IMR-90 (cell line): ENCODE measurements at regions not wholly inside any gene's neighbourhood (a gene's known extent, or its start where the extent isn't known, plus 50 kb on each side); places are given as distances from the start of the nearest gene placed in this dataset.

Source experiments
- CEBPB ChIP-seq: IDR thresholded peaks from 2 replicates; pipeline ENCODE4 v1.6.1; 2012; ENCODE audit warnings: low read depth, low read length, improper control_type of control experiment
- FOS ChIP-seq: fragments of 150-350 bp; IDR thresholded peaks from 2 replicates; pipeline ENCODE4 v1.6.1; 2016; ENCODE audit warnings: low read depth, low read length
- MAZ ChIP-seq: IDR thresholded peaks from 2 replicates; pipeline ENCODE4 v1.6.1; 2012; ENCODE audit warnings: low read depth, mild to moderate bottlenecking, low read length, improper control_type of control experiment, moderate library complexity, borderline replicate concordance
- MXI1 ChIP-seq: IDR thresholded peaks from 2 replicates; pipeline ENCODE4 v1.6.1; 2012; ENCODE audit warnings: low read depth, mild to moderate bottlenecking, low read length, moderate library complexity, borderline replicate concordance
- NFE2L2 ChIP-seq: fragments of 150-350 bp; IDR thresholded peaks from 2 replicates; pipeline ENCODE4 v1.6.1; 2016; ENCODE audit warnings: low read depth, mild to moderate bottlenecking, low read length
- POLR2A ChIP-seq: IDR thresholded peaks from 2 replicates; pipeline ENCODE4 v1.6.1; 2012; ENCODE audit warnings: mild to moderate bottlenecking, low read depth, low read length
- RAD21 ChIP-seq: IDR thresholded peaks from 2 replicates; pipeline ENCODE4 v1.6.1; 2012; ENCODE audit warnings: low read length, improper control_type of control experiment
- RCOR1 ChIP-seq: IDR thresholded peaks from 2 replicates; pipeline ENCODE4 v1.6.1; 2012; ENCODE audit warnings: mild to moderate bottlenecking, low read length, improper control_type of control experiment; ENCODE audit not compliant: insufficient replicate concordance
- RFX5 ChIP-seq: IDR thresholded peaks from 2 replicates; pipeline ENCODE4 v1.8.0; 2012; ENCODE audit warnings: low read depth, mild to moderate bottlenecking, low read length, moderate library complexity
- SMC3 ChIP-seq: fragments of 150-350 bp; IDR thresholded peaks from 2 replicates; pipeline ENCODE4 v1.6.1; 2016; ENCODE audit warnings: low read depth, mild to moderate bottlenecking, antibody characterized with exemption, low read length, moderate library complexity
- TF ChIP-seq, protein P1 (sequence below): conservative IDR thresholded peaks from 2 replicates; pipeline ENCODE4 v1.5.1; 2012; ENCODE audit warnings: mild to moderate bottlenecking, low read depth, low read length, improper control_type of control experiment
- TF ChIP-seq, protein P2 (sequence below): fragments of 150-350 bp; IDR thresholded peaks from 2 replicates; pipeline ENCODE4 v1.6.1; 2016; ENCODE audit warnings: low read depth, mild to moderate bottlenecking, low read length, moderate library complexity, borderline replicate concordance

DNA sequence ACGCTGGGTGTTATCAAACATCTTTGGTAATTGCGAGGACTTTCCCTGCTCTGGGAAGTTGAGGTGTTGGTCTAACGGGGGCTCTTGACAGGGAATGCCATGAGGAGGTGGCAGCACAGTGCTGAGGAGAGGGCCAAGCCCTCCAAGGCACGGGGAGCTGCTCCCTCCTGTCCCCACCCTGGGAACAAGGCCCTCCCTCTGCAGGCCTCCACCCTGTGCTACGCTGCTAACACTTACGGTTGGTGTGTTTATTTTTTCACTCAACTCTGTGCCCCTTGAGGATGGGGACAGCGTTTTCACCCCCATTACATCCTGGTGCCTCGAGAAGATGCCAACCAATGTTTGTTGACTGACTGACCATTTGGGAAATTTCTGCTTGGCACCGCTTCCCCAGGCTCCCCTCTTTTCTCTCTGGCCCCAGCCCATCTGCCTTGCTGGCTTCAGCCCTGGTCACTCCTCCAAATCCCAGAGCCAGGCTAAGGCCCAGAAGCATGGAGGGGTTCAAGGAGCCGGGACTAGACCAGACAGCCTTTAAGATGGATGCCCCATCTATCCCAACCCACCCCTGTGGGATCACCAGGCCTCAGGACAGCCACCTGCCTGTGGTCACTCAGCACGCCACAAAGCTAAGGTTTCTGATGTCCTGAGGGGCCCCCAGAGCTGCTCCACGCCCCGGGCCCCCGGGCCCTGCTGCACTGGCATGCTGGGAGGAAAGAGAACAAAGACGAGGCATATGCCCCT is 125.7 kb downstream of the BARX1 start:
- TF ChIP-seq, protein P1, sequence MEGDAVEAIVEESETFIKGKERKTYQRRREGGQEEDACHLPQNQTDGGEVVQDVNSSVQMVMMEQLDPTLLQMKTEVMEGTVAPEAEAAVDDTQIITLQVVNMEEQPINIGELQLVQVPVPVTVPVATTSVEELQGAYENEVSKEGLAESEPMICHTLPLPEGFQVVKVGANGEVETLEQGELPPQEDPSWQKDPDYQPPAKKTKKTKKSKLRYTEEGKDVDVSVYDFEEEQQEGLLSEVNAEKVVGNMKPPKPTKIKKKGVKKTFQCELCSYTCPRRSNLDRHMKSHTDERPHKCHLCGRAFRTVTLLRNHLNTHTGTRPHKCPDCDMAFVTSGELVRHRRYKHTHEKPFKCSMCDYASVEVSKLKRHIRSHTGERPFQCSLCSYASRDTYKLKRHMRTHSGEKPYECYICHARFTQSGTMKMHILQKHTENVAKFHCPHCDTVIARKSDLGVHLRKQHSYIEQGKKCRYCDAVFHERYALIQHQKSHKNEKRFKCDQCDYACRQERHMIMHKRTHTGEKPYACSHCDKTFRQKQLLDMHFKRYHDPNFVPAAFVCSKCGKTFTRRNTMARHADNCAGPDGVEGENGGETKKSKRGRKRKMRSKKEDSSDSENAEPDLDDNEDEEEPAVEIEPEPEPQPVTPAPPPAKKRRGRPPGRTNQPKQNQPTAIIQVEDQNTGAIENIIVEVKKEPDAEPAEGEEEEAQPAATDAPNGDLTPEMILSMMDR = no peak
- TF ChIP-seq MAZ = no peak
- no peak for TF ChIP-seq RFX5
- no peak for TF ChIP-seq FOS
- TF ChIP-seq SMC3 = no peak
- TF ChIP-seq POLR2A = no peak
- TF ChIP-seq CEBPB = no peak
- TF ChIP-seq, protein P2, sequence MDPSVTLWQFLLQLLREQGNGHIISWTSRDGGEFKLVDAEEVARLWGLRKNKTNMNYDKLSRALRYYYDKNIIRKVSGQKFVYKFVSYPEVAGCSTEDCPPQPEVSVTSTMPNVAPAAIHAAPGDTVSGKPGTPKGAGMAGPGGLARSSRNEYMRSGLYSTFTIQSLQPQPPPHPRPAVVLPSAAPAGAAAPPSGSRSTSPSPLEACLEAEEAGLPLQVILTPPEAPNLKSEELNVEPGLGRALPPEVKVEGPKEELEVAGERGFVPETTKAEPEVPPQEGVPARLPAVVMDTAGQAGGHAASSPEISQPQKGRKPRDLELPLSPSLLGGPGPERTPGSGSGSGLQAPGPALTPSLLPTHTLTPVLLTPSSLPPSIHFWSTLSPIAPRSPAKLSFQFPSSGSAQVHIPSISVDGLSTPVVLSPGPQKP = no peak
- TF ChIP-seq RCOR1 = no peak
- no peak for TF ChIP-seq MXI1
- TF ChIP-seq RAD21 = no peak
- TF ChIP-seq NFE2L2 = no peak
